GM12878 (cell line): ENCODE measurements at regions not wholly inside any gene's neighbourhood (a gene's known extent, or its start where the extent isn't known, plus 50 kb on each side); places are given as distances from the start of the nearest gene placed in this dataset.

Experiments
- ATAC-seq: fragments of 200-7000 bp; cut with Tn5 transposase; 3 replicates; pipeline ENCODE4 v1.9.1; 2020; ENCODE audit warnings: mild to moderate bottlenecking, moderate library complexity
- BruUV-seq: library from RNA; stranded (reverse); fragments of 400-500 nt; replicated peaks from 2 replicates; lab custom pipeline; 2021; lab: Mats Ljungman, UMichigan
- CTCF ChIA-PET: fragments of 300-600 bp; sonication (Branson Sonifier 250); formaldehyde crosslinking; extraction: SDS; loops from one replicate; lab custom pipeline; 2021; ENCODE audit warnings: inconsistent platforms; lab: Yijun Ruan, JAX
- POLR2A ChIA-PET: fragments of 350-600 bp; formaldehyde crosslinking; extraction: SDS; loops from one replicate; lab custom pipeline; 2021; ENCODE audit warnings: inconsistent platforms; lab: Charles Lee
- RAD21 ChIA-PET: fragments of 300-600 bp; sonication (Branson Sonifier 250); formaldehyde crosslinking; loops from one replicate; lab custom pipeline; 2023; ENCODE audit warnings: antibody characterized with exemption; ENCODE audit not compliant: unreplicated experiment; lab: Charles Lee
- SMC1A ChIA-PET: fragments of 300-600 bp; sonication (Branson Sonifier 250); formaldehyde crosslinking; loops from one replicate; lab custom pipeline; 2023; ENCODE audit not compliant: unreplicated experiment, uncharacterized antibody; lab: Charles Lee
- DNase-seq: peaks from one replicate; pipeline ENCODE4 v3.0.0-alpha.2; 2011; ENCODE audit warnings: low read depth, low spot score
- FAIRE-seq: peaks from 3 replicates; lab custom pipeline; 2011; peaks lifted over from hg19 to GRCh38; lab: Jason Lieb, UNC
- H2AFZ ChIP-seq: 2 replicates; pipeline ENCODE4 v1.6.0; 2011; ENCODE audit warnings: low read depth, low read length, control low read depth; ENCODE audit not compliant: control insufficient read depth
- H3K27ac ChIP-seq: 2 replicates; pipeline ENCODE4 v1.5.1; 2011; ENCODE audit warnings: control low read depth; ENCODE audit not compliant: control insufficient read depth, insufficient read depth
- H3K27me3 ChIP-seq, 2 experiments: replicated peaks in 1 of 2; 2 replicates each; pipeline versions ENCODE4 v1.6.0 to v1.6.1; 2011; ENCODE audit warnings: low read length in 1 of 2; ENCODE audit not compliant: control insufficient read depth in 2 of 2, insufficient read depth in 2 of 2
- H3K36me3 ChIP-seq, 2 experiments: 2 replicates each; pipeline ENCODE4 v1.5.1; 2011; ENCODE audit warnings: low read length in 1 of 2; ENCODE audit not compliant: control insufficient read depth in 2 of 2, insufficient read depth in 2 of 2
- H3K4me1 ChIP-seq: 2 replicates; pipeline ENCODE4 v1.6.1; 2011; ENCODE audit warnings: mild to moderate bottlenecking, low read length, moderate library complexity, mixed read lengths; ENCODE audit not compliant: control insufficient read depth, insufficient read depth
- H3K4me2 ChIP-seq: 2 replicates; pipeline ENCODE4 v1.6.0; 2011; ENCODE audit warnings: control low read depth; ENCODE audit not compliant: control insufficient read depth, insufficient read depth
- H3K4me3 ChIP-seq: fragments of 200-600 bp; sonication (generic); 2 replicates; pipeline ENCODE4 v1.5.1; 2016
- H3K79me2 ChIP-seq: 2 replicates; pipeline ENCODE4 v1.6.0; 2011; ENCODE audit warnings: low read length; ENCODE audit not compliant: control insufficient read depth, insufficient read depth
- H3K9ac ChIP-seq: 2 replicates; pipeline ENCODE4 v1.8.0; 2011; ENCODE audit warnings: low read length, control low read depth, mixed read lengths; ENCODE audit not compliant: control insufficient read depth, insufficient read depth
- H3K9me3 ChIP-seq: replicated peaks from 3 replicates; pipeline ENCODE4 v1.5.1; 2011; ENCODE audit warnings: mild to moderate bottlenecking, low read length; ENCODE audit not compliant: control insufficient read depth, insufficient read depth
- H4K20me1 ChIP-seq: 2 replicates; pipeline ENCODE4 v1.6.0; 2011; ENCODE audit not compliant: control insufficient read depth, insufficient read depth
- CHD1 ChIP-seq: IDR thresholded peaks from 2 replicates; pipeline ENCODE4 v1.6.1; 2012; ENCODE audit warnings: low read depth, low read length, improper control_type of control experiment
- EED ChIP-seq: sonication (generic); IDR thresholded peaks from 2 replicates; pipeline ENCODE4 v1.6.1; 2016; ENCODE audit warnings: antibody characterized with exemption, low read depth
- EGR1 ChIP-seq, 2 experiments: IDR thresholded peaks; 1 replicate in 1 of 2; 2 replicates in 1 of 2; pipeline ENCODE4 v1.6.1; 2011 to 2012; ENCODE audit warnings: low read depth in 2 of 2, low read length in 2 of 2, borderline replicate concordance in 1 of 2, mild to moderate bottlenecking in 1 of 2, moderate library complexity in 1 of 2
- FOS ChIP-seq: IDR thresholded peaks from 3 replicates; pipeline ENCODE4 v1.6.1; 2011; ENCODE audit warnings: borderline replicate concordance; ENCODE audit not compliant: insufficient read length; ENCODE audit errors: extremely low read depth
- FOXM1 ChIP-seq: IDR thresholded peaks from 2 replicates; pipeline ENCODE4 v1.6.1; 2012; ENCODE audit warnings: low read depth, mild to moderate bottlenecking, inconsistent platforms, low read length, moderate library complexity
- HDGF ChIP-seq: fragments of 450-650 bp; IDR thresholded peaks from 2 replicates; pipeline ENCODE4 v1.6.1; 2016; ENCODE audit warnings: antibody characterized with exemption
- KLF5 ChIP-seq: fragments of 450-650 bp; IDR thresholded peaks from 2 replicates; pipeline ENCODE4 v1.6.1; 2014; ENCODE audit warnings: mild to moderate bottlenecking; ENCODE audit not compliant: partially characterized antibody
- MYB ChIP-seq: fragments of 150-350 bp; IDR thresholded peaks from 2 replicates; pipeline ENCODE4 v1.6.1; 2014; ENCODE audit warnings: mild to moderate bottlenecking, low read depth, low read length, borderline replicate concordance
- NR2C2 ChIP-seq: IDR thresholded peaks from 2 replicates; pipeline ENCODE4 v1.6.1; 2011; ENCODE audit warnings: borderline replicate concordance, low read depth; ENCODE audit not compliant: control insufficient read depth, insufficient read length
- SIN3A ChIP-seq: IDR thresholded peaks from 2 replicates; pipeline ENCODE4 v1.6.1; 2012; ENCODE audit warnings: low read depth, low read length, improper control_type of control experiment
- SMC3 ChIP-seq: IDR thresholded peaks from 2 replicates; pipeline ENCODE4 v1.6.1; 2011; ENCODE audit warnings: low read length, improper control_type of control experiment, borderline replicate concordance
- ZZZ3 ChIP-seq: IDR thresholded peaks from 2 replicates; pipeline ENCODE4 v1.6.1; 2011; ENCODE audit warnings: low read depth; ENCODE audit not compliant: control insufficient read depth, insufficient read length
- WGBS: methylation state at CpG from one replicate; pipeline ENCODE4 v1.1.6; 2016; ENCODE audit warnings: low lambda C conversion rate; ENCODE audit not compliant: insufficient replicate concordance, insufficient coverage; ENCODE audit errors: missing lambda C conversion rate; 5-methylcytosine and 5-hydroxymethylcytosine counted together
- in situ Hi-C: fragments of 300-500 bp; cut with MboI; formaldehyde crosslinking; loops from 9 replicates; pipeline ENCODE4 v1.14.3; 2018; ENCODE audit warnings: mixed read lengths
- intact Hi-C: fragments of 100-400 bp; cut with micrococcal nuclease; formaldehyde crosslinking; loops from one replicate; pipeline ENCODE4 v1.14.2; 2022; ENCODE audit not compliant: unreplicated experiment
- TF ChIP-seq, protein P1 (sequence below): IDR thresholded peaks from 2 replicates; pipeline ENCODE4 v1.6.1; 2011; ENCODE audit warnings: low read depth, mild to moderate bottlenecking, low read length, moderate library complexity, borderline replicate concordance; ENCODE audit errors: extremely low read depth

DNA sequence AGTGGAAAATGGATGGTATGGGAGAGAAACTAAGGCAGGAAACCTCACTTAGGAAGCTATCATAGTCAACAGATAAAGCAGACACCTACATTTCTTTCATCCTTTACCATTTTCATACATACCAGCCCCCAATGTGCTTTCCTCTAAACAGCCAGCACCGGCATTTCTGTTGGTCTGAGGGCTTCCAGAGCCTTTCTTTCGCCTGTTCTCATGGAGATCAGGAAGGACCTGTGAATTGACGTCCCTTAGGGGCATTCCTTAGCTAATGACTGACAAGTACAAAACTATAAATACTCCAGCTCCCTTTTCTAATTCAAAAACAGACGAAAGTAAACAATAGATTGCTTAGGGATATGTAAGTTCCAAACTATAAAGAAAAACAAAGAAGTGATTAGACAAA lies 215.5 kb upstream of the CNKSR2 start:
- no TSS peak for BruUV-seq
- in situ Hi-C loops = no loop called here
- H3K79me2 ChIP-seq = no peaks in the 10 kb centered on the region
- DNase-seq (no peak), ATAC-seq (no peak), FAIRE-seq (no peak)
- intact Hi-C loops = no loop called here
- H3K36me3 ChIP-seq = no peaks in the 10 kb centered on the region
- TF ChIP-seq MYB (no peak), EGR1 (IDR thresholded peaks at IDR 0.05; ENCODE audit: borderline replicate concordance in 1 of 2, low read depth in 2 of 2, low read length in 2 of 2) (no peak), SIN3A (no peak), CHD1 (no peak)
- ChIA-PET CTCF (interaction anchor here (0.6 kb wide), 1 partner anchor 1922 kb away, joined by 3 read pairs; no protein-coding TSS in a partner anchor), RAD21 (no interaction called here), POLR2A (no interaction called here), SMC1A (no interaction called here)
- no peak overlapping the region for H3K4me3 ChIP-seq
- H3K4me2 ChIP-seq = no peak overlapping the region
- no peaks in the 10 kb centered on the region for H4K20me1 ChIP-seq
- H3K9me3 ChIP-seq = no peaks in the 10 kb centered on the region
- 1% methylated on average over 4 of the region's 4 CpGs for WGBS
- H3K4me1 ChIP-seq = no peaks in the 10 kb centered on the region
- no peak overlapping the region for H2AFZ ChIP-seq
- H3K9ac ChIP-seq = no peak overlapping the region
- H3K27ac ChIP-seq = no peak overlapping the region
- no peaks in the 10 kb centered on the region for H3K27me3 ChIP-seq

DNA sequence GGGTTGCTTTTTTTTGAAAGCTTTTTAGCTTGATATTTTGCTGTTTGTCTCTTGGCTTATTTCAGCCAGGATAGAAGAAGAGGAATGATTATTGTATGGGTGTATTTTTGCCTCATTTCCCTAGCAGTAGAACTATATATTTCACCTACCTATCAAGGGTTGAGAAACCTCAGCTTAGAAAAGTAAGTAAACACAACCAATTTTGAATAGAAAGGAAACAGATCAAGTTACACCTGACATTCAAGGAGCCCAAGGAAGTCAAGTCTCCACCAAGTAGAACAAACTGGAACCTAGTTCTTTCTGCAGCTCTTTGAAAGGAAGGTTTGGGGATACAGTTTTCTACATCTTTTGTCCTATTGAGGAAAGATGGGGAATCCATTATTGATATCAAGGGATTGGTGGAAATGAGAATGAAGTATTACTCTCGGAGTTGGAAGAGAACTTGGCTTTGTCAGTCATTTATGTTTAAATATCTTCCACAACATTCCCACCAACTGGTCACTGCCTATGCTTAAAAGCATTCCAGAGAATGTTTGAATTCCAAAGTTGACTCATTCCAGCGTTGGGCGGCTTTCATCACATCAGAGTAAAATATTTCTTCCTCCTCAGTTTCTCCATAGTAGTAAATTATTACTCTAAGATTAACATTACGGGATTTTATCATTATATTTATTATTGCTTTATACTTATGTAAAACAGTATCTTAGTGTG lies 207.8 kb upstream of the CNKSR2 start:
- H3K4me1 ChIP-seq = no peaks in the 10 kb centered on the region
- ChIA-PET CTCF (no interaction called here), POLR2A (no interaction called here), SMC1A (no interaction called here), RAD21 (no interaction called here)
- no peak for ATAC-seq
- no peak for TF ChIP-seq FOXM1
- TF ChIP-seq SMC3 = no peak
- no peak for TF ChIP-seq KLF5
- TF ChIP-seq, protein P1, sequence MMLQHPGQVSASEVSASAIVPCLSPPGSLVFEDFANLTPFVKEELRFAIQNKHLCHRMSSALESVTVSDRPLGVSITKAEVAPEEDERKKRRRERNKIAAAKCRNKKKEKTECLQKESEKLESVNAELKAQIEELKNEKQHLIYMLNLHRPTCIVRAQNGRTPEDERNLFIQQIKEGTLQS = no peak
- no peak for TF ChIP-seq ZZZ3
- no peak for TF ChIP-seq HDGF
- no peak for TF ChIP-seq FOS
- no peak for TF ChIP-seq EED
- TF ChIP-seq NR2C2 = no peak
- no peak for DNase-seq
- BruUV-seq = no TSS peak
- WGBS = 24% methylated on average over 4 of the region's 4 CpGs
- H3K36me3 ChIP-seq = no peaks in the 10 kb centered on the region
- no peak overlapping the region for H3K27ac ChIP-seq
- H2AFZ ChIP-seq = no peak overlapping the region
- no peaks in the 10 kb centered on the region for H3K9me3 ChIP-seq
- in situ Hi-C loops = no loop called here
- no peak overlapping the region for H3K4me3 ChIP-seq
- no peaks in the 10 kb centered on the region for H3K27me3 ChIP-seq
- H3K79me2 ChIP-seq = no peaks in the 10 kb centered on the region
- no peak for FAIRE-seq
- intact Hi-C loops = no loop called here
- H3K9ac ChIP-seq = no peak overlapping the region
- H4K20me1 ChIP-seq = no peaks in the 10 kb centered on the region
- no peak overlapping the region for H3K4me2 ChIP-seq
